GM21717 (cell line): ENCODE measurements at regions not wholly inside any gene's neighbourhood (a gene's known extent, or its start where the extent isn't known, plus 50 kb on each side); places are given as distances from the start of the nearest gene placed in this dataset.

Experiments
- ATAC-seq: cut with Tn5 transposase; IDR thresholded peaks from one replicate; pipeline ENCODE4 v1.9.1; 2021; ENCODE audit warnings: mild to moderate bottlenecking, moderate library complexity; ENCODE audit not compliant: unreplicated experiment

DNA sequence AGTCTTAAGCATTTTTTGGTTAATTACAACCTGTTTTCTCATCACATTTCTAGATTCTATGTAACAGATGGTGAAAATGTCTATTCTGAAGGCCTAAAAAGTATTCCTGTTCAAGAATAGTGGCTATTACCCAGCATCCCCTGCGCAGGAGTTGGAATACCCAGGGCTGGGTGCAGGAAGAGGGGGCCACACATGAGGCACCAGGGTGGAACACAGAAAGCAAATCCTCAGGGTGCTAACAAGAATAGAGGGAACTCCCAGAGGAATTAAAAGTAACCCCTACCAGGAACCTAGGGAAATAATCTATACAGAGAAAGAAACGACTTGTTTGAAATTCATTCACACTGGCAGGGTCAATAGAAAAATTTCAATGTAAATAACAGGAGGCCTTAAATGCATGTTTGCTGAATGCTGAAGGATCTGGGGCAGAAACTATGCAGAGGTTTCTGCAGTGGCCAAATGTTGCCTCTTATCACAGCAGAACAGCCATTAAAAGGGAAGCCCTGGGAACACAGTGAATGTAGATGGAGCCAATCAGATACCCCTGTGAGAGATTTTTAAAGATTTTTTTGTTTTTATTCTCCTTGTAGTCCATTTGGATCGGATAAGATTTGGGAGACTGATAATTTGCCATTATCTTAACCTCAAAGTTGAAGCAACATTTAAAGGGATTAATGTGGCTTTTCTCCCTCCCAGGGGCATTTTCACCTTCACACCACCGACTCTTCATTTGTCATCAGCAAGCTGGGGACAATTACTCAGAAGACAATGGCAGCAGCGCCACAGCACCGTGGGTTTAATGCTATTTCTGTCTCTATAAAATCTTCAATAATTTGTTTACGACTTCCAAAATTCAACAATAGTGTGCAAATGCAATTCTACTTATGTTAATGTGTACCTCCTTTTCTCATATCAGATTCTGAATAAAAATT is 196.0 kb upstream of the PSMD7 start:
- ATAC-seq: no peak

DNA sequence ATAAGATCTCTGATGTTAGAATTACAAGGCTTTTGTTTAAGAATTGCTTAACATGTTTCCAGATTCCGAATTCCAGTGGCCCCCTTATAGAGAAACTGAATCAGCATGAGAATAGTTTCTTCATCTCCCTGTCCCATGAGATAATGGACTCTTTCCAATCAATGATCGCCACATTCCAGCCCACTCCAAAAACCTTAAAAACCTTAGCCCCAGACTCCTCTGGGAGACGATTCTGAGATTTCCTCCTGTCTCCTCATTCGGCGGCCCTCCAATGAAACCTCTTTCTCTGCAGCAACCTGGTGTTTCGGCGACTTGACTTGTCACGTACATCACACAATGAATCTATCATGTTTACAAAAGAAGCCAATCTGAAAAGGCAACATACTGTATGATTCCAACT is 197.1 kb upstream of the PSMD7 start:
- ATAC-seq: no peak

DNA sequence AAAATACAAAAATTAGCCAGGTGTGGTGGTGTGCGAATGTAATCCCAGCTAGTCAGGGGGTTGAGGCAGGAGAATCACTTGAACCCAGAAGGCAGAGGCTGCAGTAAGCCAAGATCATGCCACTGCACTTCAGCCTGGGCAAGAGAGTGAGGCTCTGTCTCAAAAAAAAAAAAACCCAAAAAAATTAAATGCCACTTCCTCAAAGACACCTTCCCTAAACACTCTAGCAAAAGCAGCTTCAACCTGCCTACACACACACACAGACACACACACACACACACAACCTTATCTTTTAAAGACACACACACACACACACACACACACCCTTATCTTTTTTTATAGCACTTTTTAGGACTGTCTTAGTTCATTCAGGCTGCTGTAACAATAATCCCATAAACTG is 201.7 kb upstream of the PSMD7 start:
- ATAC-seq: no peak

DNA sequence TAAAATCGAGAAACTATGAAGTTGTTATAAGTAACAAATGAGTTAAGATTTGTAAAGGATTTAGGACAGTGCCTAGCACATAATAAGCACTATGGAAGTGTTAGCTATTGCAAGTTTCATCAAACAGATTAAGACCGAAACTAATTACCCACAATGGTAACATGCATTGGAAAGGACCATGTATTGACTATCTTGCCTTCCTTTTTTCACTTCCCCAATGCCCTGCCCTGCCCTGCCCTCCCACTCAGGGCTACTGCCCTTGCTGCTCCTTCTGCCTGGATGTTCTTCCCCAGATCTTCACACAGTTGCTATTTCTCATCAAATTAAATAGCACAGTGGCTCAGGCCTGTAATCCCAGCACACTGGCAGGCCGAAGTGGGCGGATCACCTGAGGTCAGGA is 202.1 kb upstream of the PSMD7 start:
- no peak for ATAC-seq

DNA sequence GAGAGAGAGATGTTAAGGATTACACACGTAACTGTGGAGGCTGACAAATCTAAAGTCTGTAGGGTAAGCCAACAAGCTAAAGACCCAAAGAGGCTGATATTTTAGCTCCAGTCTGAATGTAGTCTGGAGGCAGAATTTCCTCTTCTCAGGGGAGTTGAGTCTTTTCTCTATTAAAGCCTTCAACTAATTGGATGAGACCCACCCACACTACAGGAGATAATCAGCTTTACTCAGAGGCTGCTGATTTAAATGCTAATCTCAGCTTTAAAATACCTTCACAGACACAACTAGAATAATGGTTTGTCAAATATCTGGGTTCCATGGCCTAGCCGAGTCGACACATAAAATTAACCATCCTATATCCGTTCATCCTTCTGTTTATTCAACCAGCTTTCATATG is 204.3 kb upstream of the PSMD7 start:
- ATAC-seq: no peak

DNA sequence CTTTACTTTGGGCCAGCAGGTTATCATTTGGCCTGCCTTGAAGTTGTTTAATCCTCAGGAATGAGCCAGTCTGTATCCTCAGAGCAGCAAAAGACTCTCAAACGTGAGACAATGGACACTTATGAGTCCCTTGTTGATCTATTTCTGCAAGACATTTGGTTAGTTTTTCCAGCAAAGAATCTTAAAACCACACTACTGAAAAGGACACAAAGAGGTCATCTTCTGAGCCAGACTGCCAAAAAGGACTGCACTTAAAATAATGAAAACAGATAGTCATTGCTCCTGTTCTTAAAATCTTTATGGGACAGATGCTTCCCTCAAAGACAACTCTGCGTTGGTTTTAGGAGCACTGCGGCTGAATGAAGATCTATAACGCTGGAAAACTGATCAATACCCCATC is 205.7 kb upstream of the PSMD7 start:
- no peak for ATAC-seq

DNA sequence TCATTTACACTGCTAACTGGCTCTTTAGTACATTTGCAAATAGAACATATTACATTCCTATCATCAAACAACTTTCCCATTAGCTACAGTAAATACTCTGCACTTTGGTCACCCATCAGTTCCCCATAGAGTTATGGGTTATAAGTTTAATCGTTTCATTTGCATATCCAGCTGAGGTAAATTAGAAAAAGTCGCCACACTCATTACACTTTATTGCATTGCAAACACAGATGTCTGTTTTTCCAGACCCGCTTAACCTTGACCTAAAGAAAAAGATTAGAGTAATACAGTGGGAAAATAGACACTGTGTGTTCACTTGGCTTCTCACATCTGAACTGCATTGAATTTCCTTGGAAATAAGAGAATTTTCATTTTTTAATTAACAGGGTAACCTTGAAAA is 213.1 kb upstream of the PSMD7 start:
- no peak for ATAC-seq

DNA sequence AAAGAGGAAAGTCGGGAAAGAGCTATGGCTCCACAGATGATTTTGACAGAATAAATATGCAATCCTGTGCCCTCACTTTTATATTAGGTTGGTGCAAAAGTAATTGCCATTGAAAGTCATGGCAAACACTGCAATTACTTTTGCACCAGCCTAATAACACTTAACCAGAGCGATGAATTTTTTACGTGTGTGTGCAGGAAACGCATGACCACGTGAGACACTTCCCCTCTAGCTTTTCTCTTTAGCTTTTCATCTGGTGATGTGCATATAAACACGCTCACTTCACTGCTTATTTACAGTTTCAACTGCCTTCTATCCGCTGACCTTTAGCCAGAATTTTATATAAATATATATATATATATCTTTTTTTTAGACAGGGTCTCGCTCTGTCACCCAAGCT is 216.3 kb upstream of the PSMD7 start:
- ATAC-seq: no peak

DNA sequence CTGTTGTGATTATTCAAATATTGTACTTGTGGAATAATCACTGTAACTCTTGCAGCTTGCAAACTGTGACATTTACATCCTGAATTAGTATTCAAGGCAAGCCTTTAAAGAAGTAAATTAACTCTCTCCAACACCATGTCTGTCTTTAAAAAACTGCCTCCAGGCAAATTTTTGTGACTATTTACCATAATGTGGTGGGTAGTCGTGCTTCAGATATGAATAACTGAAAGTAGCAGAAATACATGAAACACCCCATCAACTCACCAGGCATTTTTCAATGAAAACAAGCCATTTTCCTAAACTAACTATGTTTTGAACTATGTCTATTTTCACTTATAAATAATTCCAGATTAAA is 217.4 kb upstream of the PSMD7 start:
- ATAC-seq: no peak

DNA sequence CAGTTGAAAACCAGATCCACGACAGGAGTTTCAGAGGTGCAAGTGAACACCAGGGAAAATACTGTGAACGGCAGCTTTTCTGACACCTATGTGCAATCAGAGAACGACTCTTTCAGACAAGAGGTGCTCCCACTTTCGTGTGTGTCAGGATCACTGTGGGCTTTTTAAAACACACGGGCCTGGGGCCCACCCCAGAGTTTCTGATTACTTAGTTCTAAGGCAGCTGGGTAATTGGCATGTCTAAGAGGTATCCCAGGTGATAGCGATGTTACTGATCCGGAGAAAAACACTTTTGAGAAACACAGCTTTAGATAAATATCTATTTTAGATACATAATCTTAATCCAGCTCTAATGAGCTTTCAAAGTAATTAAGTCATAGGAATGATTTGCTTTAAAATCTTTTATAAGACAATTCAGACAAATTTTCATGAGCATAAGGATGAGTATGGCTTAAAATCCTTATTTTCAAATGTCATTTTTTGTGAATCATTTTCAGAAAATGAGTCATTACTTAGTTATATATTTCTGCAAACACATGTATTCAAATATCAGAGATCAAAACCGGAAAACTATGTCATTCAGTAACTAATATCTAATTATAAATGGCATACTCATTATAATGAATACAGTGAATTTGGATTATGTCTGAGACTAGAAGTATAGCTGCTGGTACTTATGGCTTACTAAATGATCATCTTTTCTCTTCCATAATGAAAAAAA is 217.9 kb upstream of the PSMD7 start:
- ATAC-seq: no peak

DNA sequence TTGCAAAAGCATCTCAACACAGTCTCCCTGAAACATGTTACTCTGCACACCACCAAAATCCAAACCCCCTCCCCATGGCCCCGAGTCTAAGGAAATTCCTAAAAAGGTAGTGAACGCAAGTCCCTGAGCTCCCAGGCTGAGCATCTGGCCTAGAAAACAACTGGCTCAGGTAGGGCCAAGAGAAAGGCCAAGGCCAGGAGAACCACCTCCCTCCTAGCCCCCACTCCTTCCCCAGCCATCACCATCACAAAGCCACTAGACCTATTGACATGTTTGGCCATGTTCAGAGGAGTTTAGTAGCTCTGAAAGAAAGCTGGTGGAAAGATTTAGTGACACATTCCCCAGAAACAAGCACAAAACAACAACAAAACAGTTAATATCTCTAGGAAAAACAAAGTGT is 220.0 kb upstream of the PSMD7 start:
- no peak for ATAC-seq

DNA sequence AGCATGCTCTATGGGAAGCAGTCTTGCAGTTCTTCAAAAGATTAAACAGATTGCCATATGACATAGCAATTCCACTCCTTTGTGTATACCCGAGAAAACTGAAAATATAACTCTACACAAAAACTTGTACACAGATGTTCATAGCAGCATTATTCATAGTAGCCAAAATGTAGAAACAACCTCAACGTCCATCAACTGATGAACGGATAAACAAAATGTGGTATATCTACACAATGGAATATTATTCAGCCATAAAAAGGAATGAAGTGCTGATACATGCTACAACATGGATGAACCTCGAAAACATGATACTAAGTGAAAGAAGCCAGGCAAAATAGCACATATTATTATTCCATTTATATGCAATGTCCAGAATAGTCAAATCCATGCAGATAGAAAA is 221.2 kb upstream of the PSMD7 start:
- ATAC-seq: no peak

DNA sequence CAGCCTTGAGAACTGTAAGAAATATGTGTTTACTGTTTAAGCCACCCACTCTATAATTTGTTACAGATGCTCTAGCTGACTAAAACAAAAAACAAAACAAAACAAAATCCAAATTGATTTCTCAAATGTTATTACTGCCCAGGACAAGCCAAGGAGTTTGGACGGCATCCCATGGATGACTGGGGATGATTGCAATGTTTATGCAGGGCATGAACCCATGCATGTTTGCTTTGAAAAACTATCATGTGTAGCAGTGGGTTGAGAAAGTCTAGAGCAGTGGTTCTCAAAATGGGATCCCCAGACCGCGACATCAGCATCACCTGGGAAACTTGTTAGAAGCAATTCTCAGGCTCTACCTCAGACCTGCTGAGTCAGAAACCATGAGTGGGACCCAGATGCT is 223.2 kb upstream of the PSMD7 start:
- no peak for ATAC-seq

DNA sequence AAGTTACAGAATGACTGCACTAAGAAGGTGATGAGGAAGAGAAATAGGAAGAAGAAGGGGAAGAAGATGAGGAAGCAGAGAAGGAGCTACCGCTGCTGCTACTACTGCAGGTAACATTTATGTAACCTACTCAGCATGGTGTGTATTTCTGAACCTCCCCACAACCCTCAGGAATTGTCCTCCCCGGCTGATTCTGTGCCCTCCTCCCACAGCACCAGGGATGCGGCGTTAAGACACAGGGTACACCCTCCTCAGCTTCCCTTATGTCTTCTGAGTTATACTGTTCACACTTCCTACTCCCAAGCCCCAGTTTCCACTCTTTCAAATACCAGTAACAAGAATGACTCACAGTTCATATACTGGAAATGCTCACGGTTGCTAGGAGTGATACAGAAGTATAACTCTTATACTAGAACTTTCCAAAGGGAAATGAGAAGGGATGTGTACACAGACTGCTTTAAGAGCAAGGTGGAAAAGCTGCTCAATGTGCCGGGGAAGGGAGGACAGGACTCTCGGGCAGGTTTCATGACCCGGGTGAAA is 224.5 kb upstream of the PSMD7 start:
- ATAC-seq: no peak

DNA sequence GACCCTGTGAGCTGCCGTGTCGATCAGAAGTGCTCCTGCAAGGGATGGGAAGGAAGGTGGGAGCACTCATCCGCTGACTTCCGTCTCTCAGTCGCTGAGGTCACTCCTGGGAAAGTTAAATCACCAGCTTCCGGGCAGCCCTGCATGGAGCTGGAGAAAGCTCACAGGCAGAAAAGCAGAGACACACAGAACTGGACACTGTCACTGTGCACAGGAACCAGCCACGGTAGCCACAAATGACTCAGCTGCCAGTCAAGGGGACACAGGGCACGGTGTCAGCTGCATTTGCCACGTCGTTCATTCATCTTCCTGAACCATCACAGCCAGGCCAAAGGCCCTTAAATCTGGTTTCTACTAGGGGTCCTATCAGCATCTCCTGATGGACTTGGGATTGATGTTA is 226.4 kb upstream of the PSMD7 start:
- no peak for ATAC-seq

DNA sequence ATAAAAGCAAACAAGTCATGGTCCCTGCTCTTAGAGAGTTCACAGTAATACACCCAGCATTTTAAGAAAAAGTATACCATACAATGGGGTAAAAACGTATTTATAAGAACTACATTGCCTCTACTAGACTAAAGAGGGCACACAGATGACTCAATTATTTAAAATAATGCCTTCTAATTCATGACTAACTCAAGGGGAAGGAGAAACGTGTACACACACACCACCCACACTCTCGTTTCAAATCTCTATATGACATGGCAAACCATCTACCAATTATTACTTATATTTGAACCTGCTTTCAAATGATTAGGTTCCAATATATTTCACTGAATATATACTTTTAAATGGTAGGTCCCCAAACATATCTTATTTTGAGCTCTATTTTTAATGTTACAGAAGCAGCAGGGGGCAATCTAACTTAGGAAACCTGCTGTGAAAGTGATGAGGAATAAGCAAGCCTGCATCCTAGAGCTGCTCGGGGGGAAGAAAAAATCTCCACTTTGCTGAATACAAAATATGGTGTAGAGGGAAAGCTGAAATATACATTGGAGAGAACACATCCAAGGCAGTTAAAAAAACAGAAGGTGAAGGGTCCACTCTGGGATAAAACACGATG is 232.4 kb upstream of the PSMD7 start:
- no peak for ATAC-seq

DNA sequence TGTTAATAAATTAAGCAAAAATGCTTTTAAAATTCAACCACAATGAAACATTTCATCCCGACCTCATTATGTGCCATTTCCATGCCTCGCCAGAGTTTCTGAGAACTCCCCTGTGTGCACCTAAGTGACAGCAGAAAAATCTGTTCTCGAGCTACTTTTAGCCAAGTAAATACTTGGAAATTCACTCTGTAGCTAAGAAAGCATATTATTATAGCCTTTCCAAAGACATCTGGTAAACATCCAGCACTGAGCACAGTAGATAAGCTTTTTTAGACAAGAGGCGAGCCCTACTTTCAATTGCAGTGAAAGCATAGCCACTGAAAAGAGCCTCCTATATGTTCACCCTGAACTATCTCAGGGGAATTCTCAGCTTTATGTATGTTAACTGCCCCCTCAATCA is 242.8 kb upstream of the PSMD7 start:
- ATAC-seq: no peak

DNA sequence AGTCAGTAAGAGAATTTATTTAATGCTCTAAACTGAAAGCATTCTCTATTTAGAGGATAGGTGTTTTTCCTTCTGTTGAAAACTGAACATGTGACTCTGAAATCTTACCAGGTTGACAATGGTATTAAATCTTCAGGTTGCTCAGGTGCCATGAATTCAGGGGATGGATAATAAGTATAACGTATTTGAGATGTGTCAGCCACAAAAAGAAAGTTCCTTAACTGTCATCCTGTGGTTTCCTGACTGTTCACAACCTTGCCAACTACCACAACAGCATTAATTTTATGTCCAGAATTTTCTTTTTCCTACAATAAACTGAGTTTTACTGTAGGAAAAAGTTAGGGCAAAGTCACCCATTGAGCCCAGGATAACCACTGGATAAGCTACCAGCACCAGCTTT is 243.3 kb upstream of the PSMD7 start:
- no peak for ATAC-seq

DNA sequence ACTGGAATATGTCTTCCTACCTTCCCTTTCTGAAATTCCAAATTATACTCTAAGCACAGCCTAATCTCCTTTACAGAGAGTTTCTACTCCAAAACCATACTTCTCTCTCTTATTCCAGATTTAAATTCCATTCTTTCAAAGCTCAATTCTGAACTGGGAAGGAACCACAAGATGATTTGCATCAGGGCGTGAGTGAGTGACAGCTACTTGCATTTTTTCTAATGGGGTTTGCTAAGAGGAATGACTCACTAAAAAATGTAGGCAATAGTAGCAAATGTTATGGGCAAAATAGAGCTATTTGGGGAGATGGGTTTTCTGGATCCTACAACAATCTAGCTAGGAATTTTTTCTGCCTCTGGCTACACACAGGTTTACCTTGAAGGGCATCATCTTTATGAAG is 244.6 kb upstream of the PSMD7 start:
- no peak for ATAC-seq

DNA sequence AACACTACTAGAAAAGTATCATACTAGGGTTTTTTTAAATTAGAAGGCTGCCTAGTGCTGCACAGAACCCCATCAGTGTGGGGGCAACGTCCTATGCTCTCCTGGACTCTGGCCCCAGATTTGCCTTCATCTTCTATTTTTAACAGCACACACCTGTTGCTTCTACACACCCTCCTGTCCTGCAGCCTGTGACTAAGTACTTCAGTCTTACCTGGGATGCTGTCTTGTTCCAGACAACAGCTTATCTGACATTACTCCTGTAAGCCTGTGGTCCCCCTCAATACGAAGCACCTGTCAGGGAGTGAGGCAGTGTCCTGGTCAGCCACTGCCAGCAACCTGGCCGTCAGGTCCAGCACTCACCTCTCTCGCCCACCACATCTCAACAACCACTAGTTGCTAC is 247.6 kb upstream of the PSMD7 start:
- ATAC-seq: no peak

DNA sequence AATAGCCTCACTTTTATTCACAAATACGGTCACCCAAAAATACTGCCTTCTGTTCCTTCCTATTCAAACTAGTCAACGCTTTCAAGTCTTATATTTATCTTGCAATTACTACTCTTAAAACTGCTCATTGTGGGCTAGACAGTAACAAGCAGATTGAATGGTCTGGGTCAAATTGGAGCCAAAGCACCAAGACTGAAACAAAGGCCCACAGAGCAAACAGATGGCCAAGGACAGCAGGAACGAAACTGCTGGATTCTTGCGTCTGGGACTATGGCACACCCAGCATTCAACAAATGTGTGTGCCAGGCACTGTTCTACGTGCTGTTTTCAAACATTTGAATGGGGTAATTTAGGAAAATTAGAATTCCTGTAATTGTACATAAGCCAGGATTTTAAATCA is 250.1 kb upstream of the PSMD7 start:
- ATAC-seq: no peak

DNA sequence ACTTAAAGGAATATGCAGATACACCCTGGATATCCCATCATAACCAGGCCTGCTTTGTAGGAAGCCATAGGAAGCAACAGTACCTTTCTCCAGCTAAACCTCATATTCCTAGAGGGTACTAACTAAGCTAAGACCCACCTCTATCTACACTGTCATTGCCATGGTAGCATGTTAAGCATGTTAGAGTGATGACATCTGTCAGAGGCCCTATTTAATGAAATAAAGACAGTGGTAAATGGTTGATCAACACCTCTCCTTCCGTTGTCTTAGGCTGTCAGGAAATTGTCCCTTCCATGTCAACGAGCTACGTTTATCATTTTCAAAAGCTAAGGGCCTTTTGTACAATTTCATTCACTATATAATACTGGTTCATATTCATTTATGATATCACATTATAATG is 251.1 kb upstream of the PSMD7 start:
- no peak for ATAC-seq
